HCT116 (cell line): ENCODE measurements at regions not wholly inside any gene's neighbourhood (a gene's known extent, or its start where the extent isn't known, plus 50 kb on each side); places are given as distances from the start of the nearest gene placed in this dataset.

Source experiments
- ATAC-seq: fragments of 200-7000 bp; cut with Tn5 transposase; 2 replicates; pipeline ENCODE4 v1.9.1; 2020; ENCODE audit warnings: mild to moderate bottlenecking, moderate library complexity
- BruUV-seq: library from RNA; stranded (reverse); fragments of 400-500 nt; replicated peaks from 2 replicates; lab custom pipeline; 2021; lab: Mats Ljungman, UMichigan
- CTCF ChIA-PET: fragments of 300-600 bp; sonication (Branson Sonifier 250); formaldehyde crosslinking; loops from one replicate; lab custom pipeline; 2021; ENCODE audit warnings: antibody characterized with exemption; lab: Charles Lee
- POLR2A ChIA-PET: fragments of 300-600, 350-600 bp; sonication (Branson Sonifier 250); formaldehyde crosslinking; loops from one replicate; lab custom pipeline; 2021; ENCODE audit warnings: antibody characterized with exemption; lab: Charles Lee
- RAD21 ChIA-PET, 2 experiments: fragments of 300-600 bp; sonication (Branson Sonifier 250); formaldehyde crosslinking; loops; one replicate each; lab custom pipeline; 2023; ENCODE audit warnings: low total read pairs in 2 of 2; ENCODE audit not compliant: uncharacterized antibody in 2 of 2, unreplicated experiment in 2 of 2, low non-redundant PET in 1 of 2; lab: Charles Lee
- DNase-seq: peaks from one replicate; pipeline ENCODE4 v3.0.0-alpha.2; 2010; ENCODE audit warnings: low read depth, low spot score
- H2AFZ ChIP-seq: fragments of 200-600 bp; shearing (Covaris generic), sonication (generic); 2 replicates; pipeline ENCODE4 v1.6.1; 2017; ENCODE audit warnings: low read depth, mixed run types, mixed read lengths, antibody characterized with exemption, low read length; ENCODE audit not compliant: poor library complexity, severe bottlenecking
- H3K27ac ChIP-seq: 2 replicates; pipeline ENCODE4 v1.5.1; 2012; ENCODE audit warnings: low read depth, low read length
- H3K27me3 ChIP-seq: fragments of 200-600 bp; sonication (generic); 2 replicates; pipeline ENCODE4 v1.6.1; 2016; ENCODE audit warnings: mixed run types, low read length, mixed read lengths; ENCODE audit not compliant: insufficient read depth
- H3K36me3 ChIP-seq, 2 experiments: fragments of 200-500 bp in 1 of 2; fragments of 200-600 bp in 1 of 2; sonication (Bioruptor generic) in 1 of 2; sonication (generic) in 1 of 2; 2 replicates each; pipeline versions ENCODE4 v1.5.1 to v1.6.1; 2014 to 2016; ENCODE audit warnings: low read length in 2 of 2, inconsistent platforms in 1 of 2, mixed read lengths in 1 of 2, mixed run types in 1 of 2; ENCODE audit not compliant: insufficient read depth in 2 of 2, control insufficient read depth in 1 of 2
- H3K4me1 ChIP-seq, 2 experiments: fragments of 200-600 bp in 1 of 2; sonication (generic) in 1 of 2; 2 replicates each; pipeline versions ENCODE4 v1.5.1 to v1.6.1; 2012 to 2017; ENCODE audit warnings: low read length in 2 of 2, inconsistent platforms in 1 of 2, mild to moderate bottlenecking in 1 of 2, mixed read lengths in 1 of 2, mixed run types in 1 of 2, moderate library complexity in 1 of 2; ENCODE audit not compliant: insufficient read depth in 2 of 2, control insufficient read depth in 1 of 2
- H3K4me2 ChIP-seq: fragments of 200-600 bp; sonication (generic); 2 replicates; pipeline ENCODE4 v1.6.1; 2017; ENCODE audit warnings: mixed run types, low read length, mixed read lengths
- H3K4me3 ChIP-seq, 2 experiments: fragments of 200-600 bp in 1 of 2; sonication (generic) in 1 of 2; replicated peaks in 1 of 2; 2 replicates each; pipeline ENCODE4 v1.5.1; 2011 to 2016; ENCODE audit warnings: low read length in 2 of 2, control low read depth in 1 of 2, low read depth in 1 of 2, mild to moderate bottlenecking in 1 of 2, mixed read lengths in 1 of 2, mixed run types in 1 of 2
- H3K79me2 ChIP-seq: fragments of 200-600 bp; sonication (generic); 2 replicates; pipeline ENCODE4 v1.6.1; 2017; ENCODE audit warnings: mild to moderate bottlenecking, mixed run types, low read length, moderate library complexity, mixed read lengths; ENCODE audit not compliant: insufficient read depth
- H3K9ac ChIP-seq: fragments of 200-600 bp; sonication (generic); 2 replicates; pipeline ENCODE4 v1.6.1; 2016; ENCODE audit warnings: low read length, mixed read lengths
- H3K9me2 ChIP-seq: fragments of 200-600 bp; sonication (generic), shearing (Covaris generic); 2 replicates; pipeline ENCODE4 v1.6.1; 2017; ENCODE audit warnings: mixed run types, mild to moderate bottlenecking, moderate library complexity; ENCODE audit not compliant: insufficient read depth
- H3K9me3 ChIP-seq, 2 experiments: fragments of 200-500 bp in 1 of 2; fragments of 200-600 bp in 1 of 2; sonication (Bioruptor generic) in 1 of 2; sonication (generic) in 1 of 2; 2 replicates each; pipeline ENCODE4 v1.6.1; 2014 to 2017; ENCODE audit warnings: low read length in 2 of 2, mixed read lengths in 2 of 2, inconsistent platforms in 1 of 2, low read depth in 1 of 2, mild to moderate bottlenecking in 1 of 2, mixed run types in 1 of 2, moderate library complexity in 1 of 2; ENCODE audit not compliant: control insufficient read depth in 1 of 2, insufficient read depth in 1 of 2
- H4K20me1 ChIP-seq: fragments of 200-600 bp; sonication (generic), shearing (Covaris generic); 2 replicates; pipeline ENCODE4 v1.6.1; 2017; ENCODE audit warnings: mixed run types, mild to moderate bottlenecking, moderate library complexity; ENCODE audit not compliant: insufficient read depth
- CEBPB ChIP-seq: IDR thresholded peaks from 2 replicates; pipeline ENCODE4 v1.6.1; 2012; ENCODE audit warnings: low read depth
- POLR2A ChIP-seq: IDR thresholded peaks from 2 replicates; pipeline ENCODE4 v1.7.0; 2011; ENCODE audit warnings: borderline replicate concordance; ENCODE audit not compliant: insufficient read depth, insufficient read length; ENCODE audit errors: extremely low read depth
- POLR2AphosphoS5 ChIP-seq: IDR thresholded peaks from 2 replicates; pipeline ENCODE4 v1.6.1; 2011; ENCODE audit warnings: mild to moderate bottlenecking, low read depth, low read length, moderate library complexity
- SRF ChIP-seq: IDR thresholded peaks from 2 replicates; pipeline ENCODE4 v1.6.1; 2012; ENCODE audit warnings: low read depth
- intact Hi-C: fragments of 100-400 bp; cut with micrococcal nuclease; formaldehyde crosslinking; loops from 2 replicates; pipeline ENCODE4 v1.10.0; 2022
- TF ChIP-seq, protein P1 (sequence below): IDR thresholded peaks from 2 replicates; pipeline ENCODE4 v1.6.1; 2011; ENCODE audit warnings: mild to moderate bottlenecking, low read length, moderate library complexity; ENCODE audit not compliant: insufficient replicate concordance; ENCODE audit errors: extremely low read depth
- TF ChIP-seq, protein P2 (sequence below): IDR thresholded peaks from 2 replicates; pipeline ENCODE4 v1.6.1; 2012; ENCODE audit warnings: low read depth

DNA sequence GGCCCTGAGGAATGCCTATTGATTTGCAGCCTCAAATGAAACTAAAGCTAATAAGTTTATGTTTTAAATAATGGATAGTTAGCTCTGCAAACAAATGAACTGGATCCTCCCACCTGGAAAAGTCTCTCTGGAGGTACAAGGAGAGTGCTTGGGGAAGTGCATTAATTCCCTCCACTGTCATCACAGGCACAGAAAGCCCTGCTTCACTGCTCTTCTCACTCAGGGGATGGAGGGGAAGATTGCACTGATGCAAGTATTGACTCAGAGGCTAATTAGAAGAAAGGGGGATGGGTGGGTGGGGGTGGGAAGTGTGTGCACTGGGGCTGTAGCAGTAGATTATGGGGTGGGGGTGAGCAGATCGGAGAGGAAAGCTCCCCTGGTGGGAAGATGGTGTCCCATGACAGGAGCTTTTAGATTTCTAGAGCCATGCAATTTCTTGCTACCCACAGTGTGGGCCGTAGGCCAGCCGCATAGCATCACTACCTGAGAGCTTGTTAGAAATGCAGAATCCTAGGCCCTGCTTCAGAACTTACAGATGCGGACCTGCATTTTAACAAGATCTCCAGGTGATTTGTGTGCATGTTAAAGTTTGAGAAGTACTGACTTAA is 163.9 kb downstream of the HIPK3 start:
- H3K4me3 ChIP-seq, result no peak overlapping the region
- H3K9ac ChIP-seq, result no peak overlapping the region
- ChIA-PET RAD21 (no interaction called here), CTCF (no interaction called here)
- no peaks in the 10 kb centered on the region for H3K9me2 ChIP-seq
- no TSS peak for BruUV-seq
- H3K27me3 ChIP-seq, result peaks cover 22% of the 10 kb centered on the region; the same call in 1 of the 2 replicates
- intact Hi-C loops, result no loop called here
- H2AFZ ChIP-seq, result no peak overlapping the region
- H4K20me1 ChIP-seq, result no peaks in the 10 kb centered on the region
- no peak overlapping the region for H3K27ac ChIP-seq
- no peak overlapping the region for H3K4me2 ChIP-seq
- no peak for DNase-seq
- no peaks in the 10 kb centered on the region for H3K36me3 ChIP-seq
- no peaks in the 10 kb centered on the region for H3K9me3 ChIP-seq
- no peaks in the 10 kb centered on the region for H3K79me2 ChIP-seq
- TF ChIP-seq POLR2A, result no peak
- no peak for TF ChIP-seq SRF
- no peak for TF ChIP-seq CEBPB
- TF ChIP-seq, protein P1, sequence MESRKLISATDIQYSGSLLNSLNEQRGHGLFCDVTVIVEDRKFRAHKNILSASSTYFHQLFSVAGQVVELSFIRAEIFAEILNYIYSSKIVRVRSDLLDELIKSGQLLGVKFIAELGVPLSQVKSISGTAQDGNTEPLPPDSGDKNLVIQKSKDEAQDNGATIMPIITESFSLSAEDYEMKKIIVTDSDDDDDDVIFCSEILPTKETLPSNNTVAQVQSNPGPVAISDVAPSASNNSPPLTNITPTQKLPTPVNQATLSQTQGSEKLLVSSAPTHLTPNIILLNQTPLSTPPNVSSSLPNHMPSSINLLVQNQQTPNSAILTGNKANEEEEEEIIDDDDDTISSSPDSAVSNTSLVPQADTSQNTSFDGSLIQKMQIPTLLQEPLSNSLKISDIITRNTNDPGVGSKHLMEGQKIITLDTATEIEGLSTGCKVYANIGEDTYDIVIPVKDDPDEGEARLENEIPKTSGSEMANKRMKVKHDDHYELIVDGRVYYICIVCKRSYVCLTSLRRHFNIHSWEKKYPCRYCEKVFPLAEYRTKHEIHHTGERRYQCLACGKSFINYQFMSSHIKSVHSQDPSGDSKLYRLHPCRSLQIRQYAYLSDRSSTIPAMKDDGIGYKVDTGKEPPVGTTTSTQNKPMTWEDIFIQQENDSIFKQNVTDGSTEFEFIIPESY, result no peak
- no peak for TF ChIP-seq POLR2AphosphoS5
- TF ChIP-seq, protein P2, sequence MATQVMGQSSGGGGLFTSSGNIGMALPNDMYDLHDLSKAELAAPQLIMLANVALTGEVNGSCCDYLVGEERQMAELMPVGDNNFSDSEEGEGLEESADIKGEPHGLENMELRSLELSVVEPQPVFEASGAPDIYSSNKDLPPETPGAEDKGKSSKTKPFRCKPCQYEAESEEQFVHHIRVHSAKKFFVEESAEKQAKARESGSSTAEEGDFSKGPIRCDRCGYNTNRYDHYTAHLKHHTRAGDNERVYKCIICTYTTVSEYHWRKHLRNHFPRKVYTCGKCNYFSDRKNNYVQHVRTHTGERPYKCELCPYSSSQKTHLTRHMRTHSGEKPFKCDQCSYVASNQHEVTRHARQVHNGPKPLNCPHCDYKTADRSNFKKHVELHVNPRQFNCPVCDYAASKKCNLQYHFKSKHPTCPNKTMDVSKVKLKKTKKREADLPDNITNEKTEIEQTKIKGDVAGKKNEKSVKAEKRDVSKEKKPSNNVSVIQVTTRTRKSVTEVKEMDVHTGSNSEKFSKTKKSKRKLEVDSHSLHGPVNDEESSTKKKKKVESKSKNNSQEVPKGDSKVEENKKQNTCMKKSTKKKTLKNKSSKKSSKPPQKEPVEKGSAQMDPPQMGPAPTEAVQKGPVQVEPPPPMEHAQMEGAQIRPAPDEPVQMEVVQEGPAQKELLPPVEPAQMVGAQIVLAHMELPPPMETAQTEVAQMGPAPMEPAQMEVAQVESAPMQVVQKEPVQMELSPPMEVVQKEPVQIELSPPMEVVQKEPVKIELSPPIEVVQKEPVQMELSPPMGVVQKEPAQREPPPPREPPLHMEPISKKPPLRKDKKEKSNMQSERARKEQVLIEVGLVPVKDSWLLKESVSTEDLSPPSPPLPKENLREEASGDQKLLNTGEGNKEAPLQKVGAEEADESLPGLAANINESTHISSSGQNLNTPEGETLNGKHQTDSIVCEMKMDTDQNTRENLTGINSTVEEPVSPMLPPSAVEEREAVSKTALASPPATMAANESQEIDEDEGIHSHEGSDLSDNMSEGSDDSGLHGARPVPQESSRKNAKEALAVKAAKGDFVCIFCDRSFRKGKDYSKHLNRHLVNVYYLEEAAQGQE, result no peak
- TF ChIP-seq, all 23 proteins: peak for 0
- ATAC-seq, result no peak
- POLR2A ChIA-PET, result no interaction called here
- H3K4me1 ChIP-seq, result no peaks in the 10 kb centered on the region
